HG02970 (cell line): ENCODE measurements at regions not wholly inside any gene's neighbourhood (a gene's known extent, or its start where the extent isn't known, plus 50 kb on each side); places are given as distances from the start of the nearest gene placed in this dataset.
"Not testable (repeated sequence)": the region's sequence is repeated elsewhere in the genome, so short reads cannot be mapped to it uniquely, and the experiment has no call there.

Source experiments
- ATAC-seq: cut with Tn5 transposase; IDR thresholded peaks from one replicate; pipeline ENCODE4 v1.9.1; 2021; ENCODE audit warnings: mild to moderate bottlenecking, moderate library complexity, moderate number of reproducible peaks; ENCODE audit not compliant: unreplicated experiment, low FRiP score

DNA sequence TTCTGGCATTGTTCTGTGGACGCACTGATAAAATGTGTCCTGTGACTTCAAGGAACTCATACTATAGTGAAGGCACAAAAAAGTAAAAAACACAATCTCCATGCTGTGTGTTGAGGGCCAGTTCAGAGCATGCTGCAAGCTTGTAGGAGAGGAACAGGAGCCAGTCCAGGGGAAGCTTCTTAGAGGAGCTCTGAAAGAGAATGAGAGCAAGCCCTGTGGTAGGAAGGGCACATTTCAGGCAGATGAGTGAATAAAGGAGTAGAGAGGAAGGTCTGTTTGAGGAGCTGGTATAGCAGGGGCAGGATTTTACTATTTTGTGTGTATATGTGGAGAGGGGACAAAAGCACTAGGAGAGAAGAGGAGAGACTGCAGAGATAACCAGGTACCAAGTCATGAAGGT is 478.3 kb downstream of the ZEB2 start:
- ATAC-seq, result no peak

DNA sequence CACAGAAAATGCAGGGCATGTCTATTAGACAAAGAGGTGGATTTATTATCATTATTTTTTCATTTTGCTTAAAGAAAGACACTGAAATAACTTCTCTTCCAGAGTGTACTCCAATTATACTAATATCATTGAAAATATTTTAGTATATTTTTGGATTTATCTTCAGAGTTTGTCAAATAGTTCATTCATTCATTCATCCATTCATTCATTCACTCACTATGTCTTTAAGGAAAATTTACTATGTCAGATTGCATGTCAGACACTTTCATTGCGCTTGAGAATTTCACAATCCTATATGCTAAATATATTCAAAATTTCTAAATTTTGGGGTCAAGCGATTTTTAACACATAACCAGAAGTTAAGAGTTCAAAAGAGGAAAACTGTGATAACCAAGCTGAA is 479.1 kb downstream of the ZEB2 start:
- ATAC-seq, result no peak

DNA sequence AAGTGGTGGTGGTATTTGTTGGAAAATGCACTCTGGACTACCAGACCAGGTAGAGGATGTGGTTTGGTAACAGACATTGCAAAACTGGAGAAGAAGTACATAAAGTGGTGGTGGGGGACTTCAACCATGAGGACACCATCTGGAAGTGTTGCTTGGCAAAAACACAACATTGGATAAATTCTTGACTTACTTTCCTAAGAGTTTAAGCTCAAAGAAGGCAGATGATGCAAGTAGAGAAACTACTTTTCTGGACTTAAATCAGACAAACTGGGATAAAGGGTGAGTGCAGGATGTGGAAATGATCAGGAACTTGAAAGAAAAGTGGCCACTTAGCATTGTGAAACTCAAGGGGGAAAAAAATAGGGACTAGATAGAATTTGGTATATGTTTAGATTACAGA is 487.4 kb downstream of the ZEB2 start:
- ATAC-seq, result no peak

DNA sequence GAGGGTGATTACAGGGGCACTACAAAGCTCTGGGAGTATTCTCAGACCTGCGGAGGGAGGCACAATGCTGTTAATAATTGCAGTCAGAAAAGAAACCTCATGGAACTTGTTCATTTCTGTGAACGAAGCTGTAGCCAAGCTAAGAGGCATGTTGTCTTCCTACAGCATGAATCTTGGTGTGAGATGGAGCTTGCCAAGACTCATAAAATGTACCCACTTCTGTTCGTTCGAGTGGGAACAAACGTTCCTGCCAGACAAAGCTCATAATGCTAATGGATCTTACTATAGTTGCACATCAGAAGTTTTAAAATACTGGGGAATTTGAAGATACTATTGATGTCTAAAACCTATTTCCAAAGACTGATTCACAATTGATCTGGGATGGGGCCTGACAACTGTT is 489.1 kb downstream of the ZEB2 start:
- ATAC-seq, result no peak

DNA sequence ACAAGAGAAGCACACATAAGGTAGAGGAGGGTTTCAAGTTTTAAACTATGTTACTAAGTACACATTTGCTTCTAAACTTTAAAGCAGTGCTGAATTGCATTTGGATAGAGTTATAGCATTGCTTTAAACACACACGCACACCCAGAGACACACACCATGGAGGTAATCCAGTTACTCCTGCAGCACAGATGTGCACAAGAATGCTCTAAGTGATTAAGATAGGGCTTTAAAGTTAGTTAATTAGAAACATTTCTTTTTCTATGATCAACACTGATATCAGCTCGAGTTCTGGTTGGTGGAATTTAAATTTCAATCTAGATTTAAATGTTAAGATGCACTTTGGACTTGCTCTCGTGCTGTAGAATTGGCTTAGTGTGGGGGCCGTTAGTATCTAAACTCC is 492.3 kb downstream of the ZEB2 start:
- no peak for ATAC-seq

DNA sequence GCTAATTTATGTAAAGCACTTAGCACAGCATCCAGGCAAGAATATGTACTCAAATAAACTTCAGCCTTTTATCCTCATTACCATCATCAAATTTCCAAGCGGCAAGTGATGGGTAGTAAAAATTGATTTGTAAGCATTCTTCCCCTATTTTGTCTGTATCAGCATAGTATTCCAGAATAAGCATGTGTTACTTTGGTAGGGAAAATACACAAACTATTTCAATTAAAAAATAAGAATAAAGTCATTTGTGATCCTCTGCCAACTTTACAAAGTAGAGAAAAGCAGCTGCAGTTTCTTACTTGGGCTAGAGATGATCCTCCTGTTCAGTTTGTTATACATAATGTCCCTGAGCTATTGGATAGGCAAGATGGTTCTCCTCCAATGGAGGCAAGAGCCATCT is 493.2 kb downstream of the ZEB2 start:
- ATAC-seq, result no peak

DNA sequence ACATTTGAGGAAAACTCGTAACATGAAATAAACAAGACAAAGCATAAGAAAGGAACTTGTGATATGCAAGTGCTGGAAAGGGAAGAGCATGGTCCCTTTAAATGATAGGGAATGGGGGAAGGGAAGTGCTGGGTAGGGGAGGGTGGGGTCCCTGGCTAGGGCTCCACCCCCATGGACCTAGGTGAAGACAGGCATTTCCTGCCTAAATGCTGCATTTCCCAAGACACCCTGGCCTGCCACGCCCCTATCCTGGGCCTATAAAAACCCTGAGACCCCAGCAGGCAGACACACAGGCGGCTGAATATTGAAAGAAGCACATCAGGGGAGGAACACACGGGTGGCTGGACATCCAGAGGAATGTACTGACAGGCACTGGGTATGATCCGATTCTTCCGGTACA is 499.9 kb downstream of the ZEB2 start:
- ATAC-seq, result no peak

DNA sequence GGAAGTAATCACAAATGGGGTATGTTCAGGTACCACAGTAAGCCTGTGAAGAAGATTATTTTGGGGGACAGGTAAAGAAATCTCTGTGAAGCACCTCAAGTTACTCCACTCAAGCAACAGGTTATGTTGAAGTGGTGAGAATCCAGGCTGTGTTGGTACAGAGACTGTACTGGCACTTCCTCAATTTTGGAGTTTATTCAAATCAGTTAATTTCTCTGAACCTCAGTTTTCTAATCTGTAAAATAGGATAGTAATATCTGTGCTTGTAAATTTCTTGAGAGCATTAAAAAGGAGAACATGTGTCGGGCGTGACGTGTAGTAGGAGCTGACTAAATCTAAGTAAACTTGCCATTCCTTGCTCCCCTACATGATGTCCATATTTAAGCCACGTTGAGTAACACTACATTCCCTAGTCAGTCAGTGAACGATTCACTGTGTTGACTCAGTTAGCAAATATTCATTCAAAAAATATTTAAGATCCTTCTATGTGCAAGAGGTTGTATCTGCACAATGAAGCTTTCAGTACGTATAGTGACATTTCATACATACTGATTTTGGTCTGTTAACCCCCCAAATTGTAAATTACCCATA is 504.2 kb downstream of the ZEB2 start:
- no peak for ATAC-seq

DNA sequence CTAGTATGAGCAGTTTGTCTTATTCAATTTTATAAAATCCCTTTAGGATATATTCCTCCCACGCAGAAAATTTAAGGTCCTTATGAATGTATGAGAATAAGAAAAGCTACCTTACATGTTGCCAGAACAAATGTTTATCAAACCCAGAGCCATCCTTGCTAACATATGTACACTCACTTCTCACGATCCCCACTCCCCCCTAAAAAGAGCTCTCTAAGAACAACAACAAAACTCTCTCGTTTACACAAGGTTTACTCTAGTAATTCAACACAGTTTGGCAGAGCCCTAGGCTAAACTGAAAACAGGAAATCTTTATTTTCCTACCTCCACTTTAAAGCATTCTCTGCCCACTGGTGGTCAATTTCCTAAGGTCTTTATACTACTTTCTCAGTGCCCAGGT is 504.9 kb downstream of the ZEB2 start:
- ATAC-seq, result no peak

DNA sequence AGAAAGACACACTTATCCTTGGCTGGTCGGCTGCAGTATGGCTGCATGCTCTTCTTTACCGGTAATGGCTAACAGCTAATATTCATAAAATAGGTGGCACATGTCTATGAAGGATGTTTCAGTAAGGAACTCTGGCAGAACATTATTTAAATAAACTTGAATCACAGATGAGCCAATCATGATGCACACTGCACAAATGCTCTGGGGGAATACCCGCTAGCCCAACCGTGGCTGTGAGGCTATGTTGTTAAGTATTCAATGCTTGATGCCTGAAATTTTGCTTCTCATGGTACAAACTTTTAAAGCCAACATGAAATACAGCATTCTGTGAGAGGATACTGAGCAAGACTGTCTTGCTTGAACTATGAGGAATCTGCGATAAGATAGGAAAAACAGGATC is 505.8 kb downstream of the ZEB2 start:
- no peak for ATAC-seq

DNA sequence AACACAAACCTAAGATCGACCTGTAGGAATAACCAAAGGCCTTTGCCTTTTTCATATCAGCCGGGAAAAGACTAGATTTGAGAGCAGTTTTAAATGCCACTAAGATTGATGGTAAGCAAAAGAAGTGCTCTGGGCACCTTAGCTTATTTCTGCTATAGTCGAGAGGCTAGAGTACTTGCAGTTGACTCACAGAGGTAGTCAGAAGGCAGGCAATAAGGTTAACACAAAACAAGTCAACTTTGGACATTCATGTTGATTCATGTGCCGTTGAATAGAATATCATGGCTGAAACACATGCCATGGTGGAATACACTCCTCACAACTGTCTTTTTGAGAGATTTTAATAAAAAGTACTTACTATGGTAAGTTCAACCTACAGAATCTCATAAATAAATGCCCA is 507.6 kb downstream of the ZEB2 start:
- ATAC-seq, result no peak

DNA sequence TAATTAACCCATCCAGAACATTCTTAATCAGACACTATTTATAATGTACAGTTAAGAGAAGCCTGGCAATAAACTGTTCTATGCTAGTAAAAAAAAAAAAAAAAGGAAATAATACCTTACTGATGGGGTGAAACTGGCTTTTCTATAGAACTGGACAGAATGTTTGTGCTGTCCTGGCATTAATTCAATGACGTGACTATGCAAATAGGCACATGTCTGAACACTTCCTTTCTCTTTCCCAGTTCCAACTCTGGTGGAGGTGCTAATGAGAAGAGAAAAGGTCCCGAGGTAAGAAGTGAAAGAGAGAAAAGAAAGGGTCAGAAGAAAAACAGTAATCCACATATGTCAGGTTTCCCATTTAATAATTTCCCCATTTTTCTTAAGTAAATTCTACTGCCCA is 508.4 kb downstream of the ZEB2 start:
- ATAC-seq, result no peak

DNA sequence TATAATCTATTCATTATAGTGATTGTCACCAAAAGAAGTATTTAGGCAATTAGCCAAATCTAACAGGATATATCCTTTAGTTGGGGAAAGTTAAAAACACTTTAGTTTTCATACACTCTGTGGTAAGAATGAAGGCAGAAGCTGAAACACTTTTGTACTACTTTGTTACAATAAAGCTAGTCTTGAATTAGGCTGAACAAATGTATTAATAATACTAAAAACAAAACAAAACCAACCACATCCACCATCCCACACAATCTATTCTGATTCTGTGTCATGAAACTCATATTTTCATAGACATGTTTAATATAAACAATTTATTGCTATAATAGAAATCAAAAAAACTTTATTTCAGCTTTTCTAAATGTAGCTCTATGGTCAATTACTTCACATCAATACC is 508.8 kb downstream of the ZEB2 start:
- ATAC-seq, result no peak

DNA sequence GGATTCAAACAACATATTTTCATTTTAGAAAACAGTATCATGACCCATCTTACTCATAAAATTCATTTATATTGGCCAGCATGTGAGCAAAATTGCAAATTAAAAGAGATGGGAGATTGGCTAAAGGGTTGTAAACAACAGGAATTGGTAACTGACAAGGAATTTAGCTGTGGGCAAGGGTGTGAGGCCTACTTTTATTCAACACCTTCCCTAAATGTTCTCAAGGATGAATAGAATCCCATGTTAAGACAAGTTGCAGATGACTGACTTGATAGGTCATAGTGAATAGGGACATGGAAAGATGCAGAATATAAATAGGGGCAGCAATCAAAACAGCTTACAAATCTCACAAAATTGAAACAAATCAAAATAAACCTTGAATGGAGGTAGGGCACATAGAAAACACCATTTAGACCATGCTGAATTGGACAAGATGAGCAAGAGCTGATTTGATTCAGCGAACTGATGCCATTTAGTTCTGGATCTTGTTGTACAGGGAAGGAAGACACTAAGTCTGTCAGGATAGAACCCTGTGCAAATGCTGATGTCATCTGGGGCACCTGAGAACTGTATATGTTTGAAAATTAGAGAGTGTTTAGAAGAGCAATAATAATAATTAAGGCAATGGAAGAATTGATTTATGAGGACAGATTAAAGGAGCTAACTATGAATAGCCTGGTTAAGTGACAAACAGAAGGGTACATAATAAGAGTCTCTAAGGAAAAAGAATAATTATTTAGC is 509.7 kb downstream of the ZEB2 start:
- no peak for ATAC-seq

DNA sequence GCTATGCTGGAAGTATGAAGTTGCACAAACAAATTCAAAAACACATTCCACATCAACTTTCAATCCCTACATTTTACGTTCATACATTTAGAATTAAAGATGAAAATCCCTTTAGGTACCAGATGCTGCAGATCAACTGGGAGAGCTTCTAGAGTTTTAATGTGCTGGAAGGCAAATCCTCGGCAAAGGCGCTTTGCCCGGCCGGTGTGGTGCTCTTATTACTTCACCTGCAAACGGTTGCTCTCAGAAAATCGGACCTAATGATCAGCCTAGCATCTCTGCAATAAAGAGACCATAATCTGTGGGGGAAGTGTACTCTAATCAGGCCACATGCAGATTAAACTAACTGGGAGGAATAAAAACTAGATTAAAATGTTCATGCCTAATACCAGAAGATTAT is 513.8 kb downstream of the ZEB2 start:
- no peak for ATAC-seq

DNA sequence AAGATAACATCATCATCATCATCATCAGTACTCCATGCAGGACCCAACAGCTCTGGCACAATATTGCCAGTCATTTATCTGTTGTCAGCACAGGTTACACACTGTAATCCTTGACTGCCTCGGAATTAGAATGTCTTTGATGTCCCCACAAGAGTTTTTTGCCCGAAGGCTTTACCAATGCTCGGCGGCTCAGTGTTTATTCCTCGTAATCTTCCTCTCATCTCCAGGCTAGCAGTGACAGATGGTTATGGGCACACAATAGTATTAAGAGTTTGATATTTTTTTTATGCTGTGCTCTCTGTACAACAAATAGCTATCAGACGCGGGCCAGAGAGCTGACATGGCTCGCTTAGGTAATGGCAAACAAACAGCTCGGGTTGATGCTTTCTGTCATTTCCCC is 515.2 kb downstream of the ZEB2 start:
- no peak for ATAC-seq

DNA sequence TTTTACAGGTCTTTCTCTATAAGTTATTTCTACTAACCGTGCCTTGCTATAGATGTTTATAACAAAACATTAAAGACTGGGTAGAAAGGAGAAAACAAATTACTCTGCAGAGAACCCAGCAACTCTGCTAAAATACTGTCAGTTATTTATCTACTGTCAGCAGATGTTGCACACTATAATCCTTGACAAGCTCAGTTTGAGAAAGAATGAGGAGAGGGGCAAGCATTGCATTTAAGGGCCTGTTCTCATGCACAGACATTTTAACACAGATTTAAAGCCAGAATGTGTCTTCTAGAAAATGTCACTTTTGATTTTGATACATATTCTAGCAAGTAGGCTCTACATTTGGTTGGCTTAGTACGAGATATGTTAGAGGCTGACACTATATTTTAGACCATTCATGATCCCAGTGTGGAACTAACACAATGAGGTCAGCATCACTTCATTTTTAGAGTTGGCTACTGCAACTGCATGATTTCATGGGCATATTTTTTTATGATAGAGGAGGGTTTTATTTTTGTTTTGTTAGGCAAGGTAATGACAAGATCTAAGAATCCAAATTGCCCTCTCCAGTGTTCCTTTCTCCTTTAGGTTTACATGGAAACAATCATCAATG is 516.4 kb downstream of the ZEB2 start:
- no peak for ATAC-seq

DNA sequence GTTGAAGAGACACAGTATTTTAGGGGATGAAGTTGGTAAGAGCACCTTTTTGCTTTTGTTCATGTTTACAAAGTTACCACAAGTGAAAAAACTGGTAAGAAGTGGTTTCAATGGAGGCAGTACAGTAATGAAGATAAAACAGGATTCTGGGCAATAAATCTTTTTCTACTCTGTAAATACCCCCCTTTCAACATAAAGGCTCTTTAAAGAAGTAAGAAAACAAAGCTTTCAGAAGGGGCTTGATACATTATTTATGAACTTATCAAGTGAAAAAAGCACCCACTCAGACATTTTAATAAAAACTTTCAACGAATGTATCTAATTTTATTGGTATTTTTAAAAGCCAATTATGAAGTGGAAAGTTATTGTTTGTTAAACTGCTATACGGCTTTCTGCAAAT is 522.9 kb downstream of the ZEB2 start:
- no peak for ATAC-seq

DNA sequence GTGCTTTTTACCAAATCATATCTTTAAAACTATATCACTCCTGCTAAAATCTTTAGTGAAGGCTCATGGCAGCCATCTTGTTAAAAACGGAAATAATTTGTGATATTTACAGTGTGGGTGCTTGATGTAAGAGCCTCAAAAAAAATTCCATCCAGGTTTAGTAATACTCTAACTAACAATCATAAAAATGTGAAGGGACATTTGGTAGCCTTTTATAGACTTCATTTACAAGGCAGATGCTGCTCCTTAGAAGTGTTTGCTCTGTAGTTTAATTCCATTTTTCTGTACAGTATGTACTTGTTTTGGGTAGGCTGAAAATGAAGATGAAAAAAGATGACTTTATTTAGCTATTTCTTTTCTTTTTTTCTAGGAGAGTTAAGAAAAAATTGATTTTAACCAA is 525.0 kb downstream of the ZEB2 start:
- no peak for ATAC-seq

DNA sequence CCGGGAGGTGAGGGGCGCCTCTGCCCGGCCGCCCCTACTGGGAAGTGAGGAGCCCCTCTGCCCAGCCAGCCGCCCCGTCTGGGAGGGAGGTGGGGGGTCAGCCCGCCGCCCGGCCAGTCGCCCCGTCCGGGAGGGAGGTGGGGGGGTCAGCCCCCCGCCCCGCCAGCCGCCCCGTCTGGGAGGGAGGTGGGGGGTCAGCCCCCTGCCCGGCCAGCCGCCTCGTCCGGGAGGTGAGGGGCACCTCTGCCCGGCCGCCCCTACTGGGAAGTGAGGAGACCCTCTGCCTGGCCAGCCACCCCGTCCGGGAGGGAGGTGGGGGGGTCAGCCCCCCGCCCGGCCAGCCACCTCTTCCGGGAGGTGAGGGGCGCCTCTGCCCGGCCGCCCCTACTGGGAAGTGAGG is 528.3 kb downstream of the ZEB2 start:
- ATAC-seq, result not testable (repeated sequence)

DNA sequence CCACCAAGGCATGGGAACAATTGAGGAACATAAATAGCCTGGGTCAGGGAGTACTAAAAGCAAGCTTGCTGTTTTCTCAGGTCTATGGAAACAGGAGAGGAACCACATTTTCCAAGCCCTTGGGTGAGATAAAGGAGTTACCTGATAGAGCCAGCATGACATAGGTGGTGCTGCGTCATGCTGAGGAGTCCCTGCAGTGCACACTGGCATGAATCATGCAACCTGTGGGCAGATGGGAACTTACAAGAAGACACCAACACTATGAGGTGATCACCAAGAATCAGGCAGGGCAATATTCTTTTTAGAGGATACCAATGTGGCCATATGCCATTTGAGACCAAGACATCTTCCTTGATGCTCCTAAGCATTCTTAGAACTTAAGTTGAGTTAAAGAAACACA is 531.8 kb downstream of the ZEB2 start:
- no peak for ATAC-seq

DNA sequence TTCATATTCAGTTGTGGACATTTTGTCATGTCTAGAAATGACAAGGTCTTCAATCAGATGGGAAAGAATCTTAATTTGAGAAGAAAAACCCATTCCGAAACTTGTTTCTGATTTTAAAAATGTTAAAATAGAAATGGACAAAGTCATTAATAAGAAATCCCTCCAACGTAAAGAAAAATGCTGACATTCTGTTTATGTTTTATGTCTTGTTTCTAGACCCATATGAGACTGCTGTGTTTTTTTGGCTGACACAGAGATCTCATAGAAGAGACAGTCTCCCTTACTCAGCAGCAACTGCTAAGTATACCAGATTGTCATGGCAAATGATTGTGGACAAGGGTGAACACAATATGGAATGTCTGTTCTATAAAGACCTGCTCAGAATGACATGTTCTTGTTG is 538.5 kb downstream of the ZEB2 start:
- ATAC-seq, result no peak
